HK-2 (cell line): ENCODE measurements at regions not wholly inside any gene's neighbourhood (a gene's known extent, or its start where the extent isn't known, plus 50 kb on each side); places are given as distances from the start of the nearest gene placed in this dataset.

Source experiments
- DNase-seq: peaks from one replicate; pipeline ENCODE4 v3.0.0-alpha.2; 2018; ENCODE audit not compliant: unreplicated experiment

- no peak for DNase-seq
Measured at GRCh38 chr14:97442363-97442762, 645.2 kb downstream of the VRK1 start.

GRCh38 chr14:97443412-97443811 lies 646.2 kb downstream of the VRK1 start:
- DNase-seq = no peak

DNA sequence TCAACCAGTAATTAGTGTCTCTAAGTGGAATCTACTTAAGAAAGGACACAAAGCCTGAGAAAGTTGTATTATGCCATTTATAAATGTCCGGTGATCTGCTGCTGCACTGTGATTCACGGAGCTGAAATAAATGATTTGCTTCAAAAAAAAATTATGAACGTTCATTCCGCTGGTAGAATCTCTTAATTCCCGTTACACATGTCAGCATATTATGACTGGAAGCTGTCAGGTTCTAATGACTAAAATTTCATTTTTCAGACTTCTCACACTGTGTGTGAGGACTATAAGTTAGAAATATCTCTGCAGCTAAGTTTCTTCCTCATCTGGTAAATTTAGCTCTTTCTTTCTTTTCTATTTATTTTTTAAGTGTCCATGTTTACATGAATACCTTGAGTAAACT lies 647.1 kb downstream of the VRK1 start:
- DNase-seq = no peak

GRCh38 chr14:97445367-97445766 lies 648.2 kb downstream of the VRK1 start:
- DNase-seq = no peak

- no peak for DNase-seq
Measured at GRCh38 chr14:97446087-97446486, 648.9 kb downstream of the VRK1 start.

DNA sequence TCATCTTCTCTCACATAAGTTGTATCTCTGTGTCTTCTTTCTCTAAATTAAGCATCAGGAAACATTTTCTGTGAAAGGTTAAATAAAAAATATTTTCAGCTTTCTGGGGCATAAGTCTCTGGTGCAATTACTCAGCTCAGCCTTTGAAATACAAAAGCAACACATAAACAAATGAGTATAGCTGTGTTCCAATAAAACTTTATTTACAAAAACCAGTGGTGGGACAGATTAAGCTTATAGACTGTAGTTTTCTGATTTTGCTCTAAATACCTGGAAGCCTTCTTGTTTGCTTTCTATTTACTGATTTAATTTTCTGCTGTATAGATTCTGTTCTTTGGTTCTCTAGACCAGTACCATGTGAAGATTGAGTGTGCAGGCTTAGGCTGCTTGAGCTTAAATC lies 655.1 kb downstream of the VRK1 start:
- no peak for DNase-seq

DNA sequence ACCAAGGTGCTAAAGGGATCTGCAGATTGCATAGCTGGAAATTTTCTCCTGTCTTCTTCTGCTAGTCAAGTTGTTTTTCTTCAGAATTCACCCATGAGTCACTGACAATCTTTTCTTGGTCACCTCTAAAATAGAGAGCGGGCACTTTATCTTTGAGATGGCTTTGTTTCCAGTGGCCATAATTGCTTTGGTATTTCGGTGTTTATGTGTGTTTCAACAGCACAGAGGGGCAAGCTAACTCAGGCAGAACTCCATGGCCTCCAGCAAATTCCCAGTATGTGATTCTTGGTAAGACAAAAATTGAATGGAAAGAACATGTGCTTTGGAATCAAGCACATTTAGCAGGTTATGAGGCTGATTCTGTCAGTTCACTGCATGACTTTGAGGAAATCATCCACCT lies 656.8 kb downstream of the VRK1 start:
- DNase-seq = no peak

DNA sequence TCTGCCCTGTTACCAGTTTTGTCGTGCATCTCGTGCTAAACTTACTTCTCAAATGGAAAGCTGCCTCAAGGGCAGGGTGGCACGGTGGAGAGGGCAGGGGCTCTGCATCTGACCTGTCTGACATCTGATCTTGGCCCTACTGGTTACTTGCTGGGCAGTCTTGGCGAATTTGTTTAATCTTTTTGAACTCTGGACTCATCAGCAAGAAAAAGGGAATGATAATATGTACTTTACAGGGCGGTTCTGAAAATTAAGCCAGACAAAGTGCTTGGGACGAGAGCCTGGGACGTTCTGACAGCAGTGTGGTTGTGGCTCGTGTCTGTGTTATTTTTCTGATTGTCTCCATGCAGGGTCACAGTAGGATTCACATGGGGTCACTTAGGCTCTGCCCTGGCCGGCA lies 659.3 kb downstream of the VRK1 start:
- no peak for DNase-seq

DNA sequence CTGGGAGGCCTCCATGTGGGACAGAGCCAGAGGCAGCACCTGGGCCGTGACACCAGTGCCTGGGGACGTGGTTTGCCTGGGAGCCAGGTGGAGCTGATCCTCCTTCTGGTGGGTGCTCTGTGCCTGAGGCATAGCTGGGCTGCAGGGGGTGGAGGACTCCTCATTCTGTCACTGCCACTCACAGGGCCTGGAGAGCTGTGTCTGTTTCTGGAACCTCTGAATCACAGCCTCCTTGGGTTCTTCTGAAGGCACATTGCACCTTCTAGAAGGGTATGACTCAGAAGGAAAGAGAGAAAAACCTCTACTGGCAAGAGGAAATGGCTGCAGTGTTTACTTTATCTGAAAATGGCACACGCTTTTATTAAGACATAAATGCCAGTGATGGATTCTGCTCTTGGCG lies 659.8 kb downstream of the VRK1 start:
- DNase-seq = no peak

- no peak for DNase-seq
Measured at GRCh38 chr14:97457575-97458085, 660.4 kb downstream of the VRK1 start.

DNA sequence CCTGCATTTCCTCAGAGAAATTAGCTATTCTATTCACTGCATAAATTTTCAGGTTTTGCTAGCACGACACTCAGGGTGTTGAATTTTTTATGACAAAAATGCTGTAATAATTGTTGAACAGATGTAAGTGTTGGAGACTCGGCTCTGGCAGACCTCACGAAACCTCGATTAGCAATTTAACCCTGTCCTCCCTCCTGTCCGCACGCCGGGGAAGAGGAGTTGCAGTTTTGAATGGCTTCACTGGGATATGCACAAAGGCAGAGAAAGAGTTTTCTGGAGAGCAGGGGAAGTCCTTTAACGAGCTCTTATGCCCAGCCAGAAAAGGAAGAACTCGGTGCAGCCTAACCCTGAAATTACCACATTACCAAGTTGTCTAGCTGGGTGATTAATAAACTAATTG lies 661.1 kb downstream of the VRK1 start:
- no peak for DNase-seq

DNA sequence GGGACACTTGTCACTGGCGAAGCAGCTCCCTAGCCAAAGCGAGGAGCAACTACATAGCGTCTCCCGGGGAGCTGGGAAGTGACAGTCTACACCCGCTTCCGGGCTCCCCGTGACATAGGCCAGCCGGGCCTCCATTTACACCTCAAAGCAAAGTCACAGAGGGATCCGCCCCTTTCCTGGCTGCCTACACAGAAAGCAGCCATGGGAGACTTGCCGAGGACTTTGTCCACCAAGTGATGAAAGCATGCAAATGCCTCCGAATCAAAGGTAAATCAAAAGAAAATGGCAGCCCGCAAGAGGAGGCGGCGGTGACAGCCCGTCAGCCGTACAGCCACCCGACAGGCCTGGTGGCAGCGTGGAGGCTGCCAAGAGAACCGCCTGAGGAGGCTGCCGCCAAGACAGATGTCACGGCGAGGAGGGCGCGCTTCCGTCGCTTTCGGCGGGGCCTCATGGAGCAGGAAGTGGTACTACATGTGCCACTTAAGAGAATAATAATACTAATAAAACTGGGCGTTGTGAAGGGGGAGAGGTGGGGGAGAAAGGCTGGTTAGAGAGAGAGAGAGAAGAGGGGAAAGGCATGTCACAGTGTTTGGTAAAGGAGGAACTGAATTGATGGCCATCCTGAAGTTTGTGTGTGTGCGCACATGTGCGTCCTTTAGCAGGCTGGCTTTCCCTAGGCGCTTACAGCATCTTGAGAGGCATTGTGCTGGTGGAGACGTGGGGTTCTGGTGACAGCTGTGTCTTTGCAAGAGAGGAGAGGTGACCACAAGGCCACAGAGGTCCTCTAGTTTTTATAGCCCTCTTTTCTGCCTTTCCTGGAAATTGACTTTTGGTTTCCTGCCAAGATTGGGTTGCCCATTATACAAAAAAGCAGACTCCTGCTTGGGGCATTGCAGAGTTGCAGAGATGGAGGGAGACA lies 661.7 kb downstream of the VRK1 start:
- no peak for DNase-seq

GRCh38 chr14:97462081-97462480 lies 664.9 kb downstream of the VRK1 start:
- DNase-seq = no peak

- DNase-seq = no peak
Measured at GRCh38 chr14:97468220-97468619, 671.0 kb downstream of the VRK1 start.

GRCh38 chr14:97477353-97477752 lies 680.2 kb downstream of the VRK1 start:
- DNase-seq = no peak

- no peak for DNase-seq
Measured at GRCh38 chr14:97485201-97485600, 688.0 kb downstream of the VRK1 start.

GRCh38 chr14:97486601-97487120 lies 689.5 kb downstream of the VRK1 start:
- DNase-seq = no peak

GRCh38 chr14:97489750-97490149 lies 692.6 kb downstream of the VRK1 start:
- DNase-seq = no peak

GRCh38 chr14:97490521-97491070 lies 693.4 kb downstream of the VRK1 start:
- no peak for DNase-seq

DNA sequence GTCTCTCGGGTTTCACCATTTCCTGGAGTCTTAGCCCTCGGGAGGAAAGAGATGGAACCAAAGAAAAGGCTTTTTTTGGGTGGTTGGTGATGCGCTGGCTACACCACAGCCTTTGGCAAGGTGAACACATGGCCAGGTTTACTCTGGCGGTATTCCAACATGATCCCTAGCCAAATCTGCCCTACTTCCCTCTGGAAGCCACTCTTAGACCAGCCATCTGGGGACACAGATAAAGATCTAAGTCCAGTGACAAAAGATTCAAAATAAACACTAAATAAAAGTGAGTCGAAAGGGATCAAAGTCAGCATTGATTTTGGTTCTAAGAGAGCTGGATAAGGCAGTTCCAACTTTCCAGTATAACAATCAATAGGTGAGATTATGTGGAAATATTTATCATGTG lies 694.5 kb downstream of the VRK1 start:
- DNase-seq = no peak

GRCh38 chr14:97499790-97500481 lies 702.8 kb downstream of the VRK1 start:
- DNase-seq = no peak

GRCh38 chr14:97506626-97507025 lies 709.4 kb downstream of the VRK1 start:
- DNase-seq = no peak
